ENCODE measurements at regions not wholly inside any gene's neighbourhood (a gene's known extent, or its start where the extent isn't known, plus 50 kb on each side); places are given as distances from the start of the nearest gene placed in this dataset.

DNA sequence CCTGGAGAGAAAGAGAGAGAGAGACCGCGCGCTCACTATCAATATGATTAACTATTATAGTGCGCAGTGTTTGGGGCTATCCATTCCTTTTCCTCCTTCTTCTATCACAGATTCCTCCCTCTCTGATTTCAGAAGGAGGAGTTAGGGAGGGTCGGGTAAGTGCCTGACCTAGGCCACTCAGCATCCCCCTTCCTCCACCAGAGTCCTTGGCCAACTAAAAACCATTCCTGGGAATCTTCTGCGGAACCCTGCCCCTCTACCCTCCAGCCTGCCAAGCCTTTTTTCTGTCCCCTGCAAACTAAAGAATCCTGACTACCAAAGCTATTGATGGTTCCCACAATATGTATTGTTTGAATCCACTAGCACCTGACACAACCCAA lies 256.2 kb upstream of the NFE2L3 start:
- no peak for DNase-seq

DNA sequence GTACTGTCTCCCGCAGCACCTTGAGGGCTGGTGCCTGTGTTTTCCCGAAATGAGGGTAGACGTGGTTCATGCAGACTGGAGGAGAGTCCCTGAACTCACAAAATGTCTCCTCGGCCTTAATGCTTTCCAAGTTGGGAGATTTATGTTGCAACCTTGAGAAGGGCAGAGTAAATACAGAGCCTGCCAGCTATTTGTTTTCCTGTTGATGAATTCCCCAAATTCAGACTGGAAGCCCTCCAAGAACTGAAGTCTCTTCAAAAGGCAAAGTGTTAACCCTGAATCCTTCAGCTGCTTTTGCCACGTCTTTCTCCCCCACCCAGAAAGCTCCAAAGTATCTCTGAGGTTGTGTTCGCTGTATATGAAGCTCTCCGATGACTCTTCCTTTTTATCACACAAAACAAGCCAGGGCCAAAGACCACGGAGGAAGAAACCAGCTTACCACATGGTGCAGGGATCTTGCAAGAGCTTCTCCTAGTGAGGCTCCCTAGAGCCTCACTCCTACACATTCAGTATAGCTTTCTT lies 254.7 kb upstream of the NFE2L3 start:
- no peak for DNase-seq

DNA sequence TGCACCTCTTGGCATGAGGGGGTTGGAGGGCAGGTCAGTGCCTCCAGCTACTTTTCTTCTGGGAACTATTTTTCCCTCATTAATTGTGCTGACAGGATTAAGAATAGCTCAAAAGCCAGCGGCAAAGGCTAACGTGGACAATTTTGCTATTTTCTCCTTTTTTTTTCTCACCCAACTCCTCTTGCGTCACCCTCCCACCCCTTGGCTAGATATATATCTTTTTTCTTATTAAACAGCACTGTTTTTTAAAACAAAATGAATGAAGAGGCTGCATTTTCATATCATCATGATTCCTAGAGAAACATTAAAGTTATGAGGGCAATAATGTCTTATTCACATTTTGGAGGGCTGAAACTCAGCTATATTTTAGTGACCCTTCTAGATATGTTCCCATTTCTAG lies 251.8 kb upstream of the NFE2L3 start:
- DNase-seq = no peak

DNA sequence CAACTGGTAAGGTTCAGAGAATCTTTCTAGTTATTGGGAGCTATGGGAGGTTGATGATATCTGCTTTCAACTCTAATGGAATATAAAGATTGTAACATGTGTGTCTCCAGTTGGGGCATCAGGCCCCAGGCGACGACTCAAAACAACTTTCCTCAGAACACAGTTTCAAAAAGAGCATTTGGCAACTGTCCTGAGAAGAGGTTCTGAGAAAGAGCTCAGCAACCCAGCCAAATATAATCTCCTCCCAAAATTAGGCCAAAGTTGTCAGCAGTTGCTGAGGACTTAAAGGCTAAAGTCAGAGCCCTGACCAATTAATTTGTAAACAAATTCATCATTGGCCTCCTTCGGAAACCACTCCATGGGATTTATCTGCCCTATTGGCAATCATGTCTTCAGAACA lies 251.1 kb upstream of the NFE2L3 start:
- DNase-seq = no peak

DNA sequence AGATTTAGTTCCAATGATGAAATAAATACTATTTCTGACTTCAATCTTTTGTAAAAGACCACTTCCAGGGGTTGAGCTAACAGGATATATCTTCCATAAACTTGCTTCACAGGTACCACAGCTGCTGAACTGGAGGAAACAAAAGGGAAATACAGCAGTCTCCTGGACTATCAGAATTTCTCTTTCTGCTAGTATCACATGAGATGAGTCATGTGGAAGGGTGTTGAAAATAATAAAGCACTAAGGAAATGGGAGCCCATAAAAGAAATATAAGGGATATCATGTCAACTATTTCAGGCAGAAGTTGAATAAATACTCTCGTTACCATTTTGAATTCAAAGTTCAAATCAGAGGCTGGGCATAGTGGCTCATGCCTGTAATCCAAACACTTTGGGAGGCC lies 250.3 kb upstream of the NFE2L3 start:
- DNase-seq = no peak

DNA sequence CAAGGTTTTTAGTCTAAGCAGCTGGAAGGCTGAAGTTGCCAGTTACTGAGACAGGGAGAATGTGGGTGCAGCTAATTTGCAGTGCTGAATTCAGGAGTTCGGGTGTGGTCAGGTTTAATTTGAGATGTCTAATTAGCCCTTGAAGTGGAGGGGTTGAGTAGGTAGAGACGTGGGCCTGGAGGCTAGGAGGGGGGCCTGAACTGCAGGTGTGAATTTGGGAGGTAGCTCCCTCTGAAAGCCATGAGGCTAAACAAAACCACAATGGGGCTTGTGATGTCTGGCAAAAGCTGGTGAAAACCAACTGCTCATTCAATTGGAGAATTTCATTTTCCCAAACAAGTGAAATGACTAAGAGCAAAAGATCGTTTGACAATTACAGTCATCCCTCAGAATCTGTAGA lies 246.0 kb upstream of the NFE2L3 start:
- DNase-seq = no peak

DNA sequence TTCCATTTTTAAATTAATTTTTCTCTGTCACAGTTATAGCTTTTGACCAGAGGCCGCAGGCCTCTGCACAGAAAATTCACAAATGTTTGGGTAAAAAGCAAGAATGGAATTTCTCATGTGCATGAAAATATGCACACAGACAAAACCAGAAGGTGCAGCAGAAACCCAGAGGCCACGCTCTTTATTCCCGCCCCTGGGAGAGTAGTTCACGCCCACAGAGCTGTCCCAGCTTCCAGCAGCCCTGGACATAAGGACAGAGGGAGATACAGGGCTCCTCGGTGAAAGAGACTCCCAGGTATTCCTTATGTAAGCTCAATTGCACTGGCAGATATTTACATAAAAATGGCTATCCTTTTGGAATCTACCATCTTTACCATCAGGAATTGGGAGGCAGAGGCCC lies 245.2 kb upstream of the NFE2L3 start:
- DNase-seq = no peak

DNA sequence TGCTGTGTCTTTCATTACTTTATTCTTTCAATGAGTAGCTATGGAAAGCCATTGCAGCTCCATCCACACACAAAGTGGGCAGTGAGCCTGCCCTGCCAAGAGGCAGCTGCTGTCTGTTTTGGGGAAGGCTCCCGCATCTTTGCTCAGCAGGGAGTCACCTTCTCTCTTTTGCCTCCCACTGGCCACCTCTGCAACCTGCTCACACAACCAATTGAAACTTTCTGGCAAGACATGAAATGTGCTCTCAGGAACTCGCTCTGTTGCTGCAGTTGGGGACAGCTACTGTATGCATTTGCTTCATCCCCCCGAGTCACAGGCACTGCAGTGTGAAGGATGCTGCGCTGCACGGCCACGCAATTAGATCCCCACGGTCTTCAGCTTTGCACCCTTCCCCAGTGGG lies 244.8 kb upstream of the NFE2L3 start:
- peak in 1 of 2 experiments; percentile 6 for DNase-seq

DNA sequence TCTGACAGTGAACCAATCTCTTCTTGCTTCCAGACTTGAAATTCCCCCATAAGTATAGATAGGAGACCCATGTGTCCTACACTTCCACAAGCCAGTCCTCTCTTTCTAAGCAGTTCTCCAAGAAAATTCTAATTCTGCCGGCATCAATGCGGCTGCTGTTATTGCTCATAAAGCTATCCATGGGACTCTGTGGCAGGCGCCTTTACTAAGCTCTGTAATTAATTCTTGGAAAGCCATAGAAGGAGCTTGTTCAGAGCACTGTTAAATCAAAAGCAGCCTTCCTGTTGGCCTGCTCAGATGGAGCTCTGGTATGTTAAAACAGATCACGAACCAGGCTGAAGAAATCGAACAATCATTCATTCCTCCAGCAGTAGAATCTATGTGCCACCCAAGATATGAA lies 244.3 kb upstream of the NFE2L3 start:
- no peak for DNase-seq

DNA sequence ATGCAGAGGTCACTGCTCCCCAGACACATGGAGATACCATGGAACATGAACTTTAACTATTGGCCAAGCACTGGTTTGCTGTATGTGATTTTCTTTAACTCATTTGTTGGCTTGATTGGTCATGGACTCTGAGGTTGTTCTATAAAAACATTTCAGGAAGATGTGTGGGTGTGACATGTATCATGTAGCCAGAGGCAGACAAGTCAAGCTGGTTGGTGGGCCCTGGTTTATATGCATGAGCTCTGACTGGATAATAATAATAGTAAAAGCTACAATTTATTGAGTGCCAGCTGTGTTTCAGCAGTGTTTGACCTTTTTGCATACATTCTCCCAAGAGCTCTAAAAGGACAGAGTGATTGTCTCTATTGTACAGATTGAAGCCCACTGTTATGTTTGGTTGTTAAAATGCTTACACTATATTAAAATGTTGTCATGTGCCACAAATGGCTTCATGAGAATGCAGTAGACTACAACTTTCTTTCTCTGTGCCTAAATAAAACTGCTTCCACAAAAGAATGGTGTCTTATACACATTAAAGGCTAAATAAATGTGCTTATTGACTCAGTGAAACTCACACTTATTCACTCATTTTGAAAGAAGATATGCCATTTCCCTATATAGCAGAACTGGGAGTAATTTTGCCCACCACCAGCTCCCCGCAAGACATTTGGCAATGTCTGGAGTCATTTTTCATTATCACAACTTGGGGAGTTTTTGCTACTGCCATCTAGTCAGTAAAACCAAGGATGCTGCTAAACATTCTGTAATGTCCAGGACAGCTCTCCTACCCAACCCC lies 243.6 kb upstream of the NFE2L3 start:
- DNase-seq = no peak

DNA sequence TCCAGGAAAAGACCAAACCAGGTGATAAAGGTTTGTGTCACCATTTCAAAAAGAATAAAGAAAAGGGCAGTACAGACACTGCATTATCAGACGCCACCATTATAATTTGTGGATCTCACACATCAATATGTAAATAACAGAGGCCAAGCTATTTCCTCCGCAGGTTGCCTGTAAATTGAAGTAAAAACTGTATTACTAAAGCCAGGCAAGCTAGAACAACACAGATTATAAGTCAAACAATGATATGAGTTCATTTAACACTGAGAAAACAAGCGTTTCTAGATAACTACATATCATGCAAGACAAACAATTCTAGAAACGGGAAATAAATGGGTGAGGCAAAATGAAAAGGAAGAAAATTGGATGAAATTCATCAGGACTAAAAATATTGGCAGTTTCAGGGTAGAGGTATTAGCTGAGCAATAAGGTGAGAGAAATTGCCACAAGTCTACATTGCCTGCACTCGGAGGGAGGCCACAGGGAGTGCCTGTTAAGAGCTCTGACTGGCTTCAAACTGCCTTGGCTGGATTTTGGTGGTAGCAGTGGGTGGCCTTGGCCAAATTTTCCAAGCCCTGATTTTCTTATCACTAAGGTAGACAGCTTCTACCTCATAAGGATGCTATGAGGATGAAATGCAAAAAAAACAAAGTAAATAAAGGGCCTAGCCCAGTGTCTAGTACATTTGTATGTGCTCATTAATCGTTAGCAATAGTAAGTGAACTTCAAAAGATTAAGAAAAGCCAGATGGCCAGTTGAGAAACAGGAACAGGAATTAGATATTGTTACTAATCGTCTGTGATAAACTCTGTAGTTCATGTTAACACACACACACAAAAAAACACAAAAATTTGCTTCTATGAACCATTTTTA lies 240.0 kb upstream of the NFE2L3 start:
- peak; percentile 62 to 89 for DNase-seq

DNA sequence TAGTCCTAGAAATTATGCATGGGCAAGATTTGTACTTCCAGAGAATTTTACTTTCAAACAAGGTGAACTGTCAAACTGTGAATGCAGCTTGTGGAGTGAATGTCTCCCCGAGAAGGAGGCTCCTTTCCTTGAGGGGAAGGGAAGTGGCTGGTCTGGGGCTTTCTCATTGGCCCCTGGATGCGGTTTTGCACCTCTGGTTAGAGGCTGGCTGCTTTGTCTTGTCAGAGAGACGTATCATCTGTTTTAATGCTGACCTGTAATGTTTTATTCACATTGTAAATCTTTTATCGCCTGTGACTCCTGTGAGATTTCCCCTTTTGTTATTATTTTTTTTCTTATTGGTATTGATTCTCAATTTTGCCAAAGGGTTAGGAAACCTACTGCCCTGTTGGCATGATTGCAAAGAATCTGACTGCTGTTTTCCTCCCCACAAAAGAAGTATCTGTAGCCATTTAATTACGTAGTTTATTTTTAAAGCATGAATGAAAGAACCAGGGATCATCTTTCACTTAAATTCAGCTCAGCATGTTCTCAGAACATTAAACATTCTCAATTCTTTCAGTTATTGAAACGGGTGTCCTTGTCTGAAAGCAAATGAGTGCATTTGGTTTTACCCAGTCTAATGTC lies 238.3 kb upstream of the NFE2L3 start:
- peak; percentile 34 to 80 for DNase-seq

DNA sequence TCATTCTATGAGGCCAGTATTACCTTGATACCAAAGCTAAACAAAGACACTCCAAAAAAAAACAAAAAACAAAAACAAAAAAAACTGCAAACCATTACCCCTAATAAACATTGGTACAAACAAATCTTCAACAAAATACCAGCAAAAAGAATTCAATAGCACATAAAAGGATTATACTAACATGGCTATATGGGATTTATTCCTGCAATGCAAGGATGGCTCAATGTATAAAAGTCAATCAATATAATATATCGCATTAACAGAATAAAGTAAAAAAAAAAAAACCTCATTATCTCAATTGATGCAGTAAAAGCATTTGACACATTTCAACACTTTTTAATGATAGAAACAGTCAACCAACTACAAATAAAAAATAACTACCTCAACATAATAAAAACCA lies 233.3 kb upstream of the NFE2L3 start:
- no peak for DNase-seq

DNA sequence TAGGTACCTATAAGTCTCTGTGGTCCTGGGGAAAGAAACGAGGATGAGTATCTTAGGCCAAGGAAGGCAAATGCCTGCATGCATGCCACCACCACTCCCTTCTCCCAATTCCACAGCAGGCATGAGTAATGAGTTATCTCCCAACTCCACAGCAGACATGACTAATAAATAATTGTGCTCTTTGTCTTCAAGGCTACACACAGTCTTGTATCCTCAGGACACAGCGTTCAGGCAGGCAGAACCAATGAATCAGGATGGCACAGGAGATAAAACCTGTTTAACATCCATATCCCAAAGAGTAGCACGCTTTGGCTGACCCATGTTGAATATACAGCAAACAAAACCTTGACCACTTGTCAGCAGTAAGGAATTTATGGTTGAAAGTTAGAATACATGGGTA lies 229.7 kb upstream of the NFE2L3 start:
- no peak for DNase-seq

DNA sequence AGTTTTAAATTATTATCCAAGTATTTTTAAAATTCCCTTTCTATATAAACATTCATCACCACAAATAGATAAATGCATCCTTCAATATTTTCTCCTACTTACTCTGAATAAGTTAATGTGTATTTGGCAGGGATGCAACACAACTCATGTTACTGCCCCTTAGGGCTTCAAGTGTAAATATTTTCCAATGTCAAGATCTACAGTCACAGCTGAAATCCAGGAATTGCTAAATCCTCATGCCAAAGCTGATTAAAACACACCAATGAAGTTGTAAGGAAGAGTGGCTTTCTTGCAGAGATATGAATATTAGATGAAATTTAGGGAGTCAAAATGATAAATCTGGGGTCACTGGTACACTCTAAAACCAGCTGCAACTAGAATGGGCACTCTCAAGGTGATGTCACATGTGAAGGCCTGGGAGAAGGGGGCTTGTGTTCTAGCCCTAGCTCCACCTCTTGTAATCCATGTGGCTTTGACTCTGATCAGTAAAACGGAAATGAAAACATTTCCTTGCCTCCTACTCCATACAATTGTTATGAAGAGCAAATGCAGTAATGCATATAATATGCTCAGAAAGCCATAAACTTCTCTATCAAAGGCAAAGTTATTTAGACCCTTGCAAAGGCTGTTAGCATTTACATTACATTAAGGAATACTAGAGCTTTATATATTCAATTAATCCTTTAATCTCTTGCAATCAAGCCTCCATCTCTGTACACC lies 228.1 kb upstream of the NFE2L3 start:
- no peak for DNase-seq

DNA sequence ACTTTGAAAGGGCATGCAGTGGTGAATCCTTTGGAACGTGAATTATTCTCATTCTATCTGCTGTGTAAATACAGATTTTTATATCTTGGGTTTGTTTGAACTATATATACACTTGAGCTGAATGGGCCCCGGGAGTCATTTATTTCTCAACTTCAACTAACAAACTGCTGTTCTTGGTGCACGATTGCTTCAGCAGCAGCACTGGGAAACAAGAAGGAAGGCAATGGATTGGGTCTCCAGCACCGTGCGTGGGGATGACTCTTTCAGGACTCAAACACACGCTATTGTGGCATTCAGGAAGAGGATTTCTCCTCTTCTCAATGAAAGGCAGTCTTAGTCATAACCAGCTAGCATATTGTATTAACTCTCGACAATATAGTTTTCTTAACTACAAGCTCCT lies 226.0 kb upstream of the NFE2L3 start:
- DNase-seq = no peak

DNA sequence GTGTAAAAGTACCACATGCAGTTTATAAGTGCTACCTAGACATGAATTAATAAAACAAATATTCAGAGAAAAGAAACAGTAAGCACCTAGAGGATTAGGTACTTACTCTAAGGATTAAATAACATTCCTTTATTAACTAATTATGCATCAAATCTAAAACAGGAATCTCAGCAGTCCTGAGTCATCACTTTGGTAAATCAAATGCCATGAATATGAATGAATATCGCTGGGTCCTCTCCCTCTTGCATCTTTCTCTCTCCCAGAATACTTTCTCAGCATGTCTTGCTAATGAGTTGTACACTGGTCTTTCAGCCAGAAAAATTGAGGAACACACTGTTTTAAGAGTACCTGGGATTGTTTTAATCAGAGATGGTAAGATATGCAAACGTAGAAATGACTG lies 225.5 kb upstream of the NFE2L3 start:
- DNase-seq = no peak

DNA sequence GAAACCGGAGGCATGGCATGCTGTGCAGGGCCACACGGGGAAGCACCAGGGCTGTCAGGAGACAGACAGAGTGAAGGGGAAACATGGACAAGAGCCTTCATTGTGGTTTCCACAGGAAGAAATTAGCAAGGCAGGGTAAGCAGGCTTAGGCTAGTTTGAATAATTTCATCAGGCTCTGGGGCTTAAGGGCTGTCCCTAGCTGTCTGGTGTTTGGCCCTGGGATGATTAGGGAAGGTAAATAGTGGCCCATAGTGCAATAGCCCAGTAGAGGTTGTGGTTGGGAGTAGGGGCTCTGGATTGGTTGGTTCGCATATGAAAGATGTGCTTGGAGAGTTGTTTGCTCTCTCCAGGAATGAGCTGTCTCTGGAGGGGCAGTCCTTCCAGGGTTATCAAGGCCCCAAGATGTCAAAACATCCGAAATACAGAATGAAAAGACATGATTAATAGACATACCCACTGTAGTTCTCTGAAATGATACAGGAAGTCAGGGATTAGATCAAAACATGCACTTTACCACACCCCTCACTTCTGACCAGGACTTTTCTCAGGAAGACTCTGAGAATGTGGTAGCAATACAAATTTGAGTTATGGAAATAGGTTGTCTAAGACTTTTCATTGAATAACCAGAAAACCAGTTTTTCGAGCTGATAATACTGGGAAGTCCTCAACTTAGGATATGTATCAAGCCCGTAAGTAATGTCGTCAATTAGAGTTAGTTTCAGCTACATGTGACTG lies 224.9 kb upstream of the NFE2L3 start:
- no peak for DNase-seq

DNA sequence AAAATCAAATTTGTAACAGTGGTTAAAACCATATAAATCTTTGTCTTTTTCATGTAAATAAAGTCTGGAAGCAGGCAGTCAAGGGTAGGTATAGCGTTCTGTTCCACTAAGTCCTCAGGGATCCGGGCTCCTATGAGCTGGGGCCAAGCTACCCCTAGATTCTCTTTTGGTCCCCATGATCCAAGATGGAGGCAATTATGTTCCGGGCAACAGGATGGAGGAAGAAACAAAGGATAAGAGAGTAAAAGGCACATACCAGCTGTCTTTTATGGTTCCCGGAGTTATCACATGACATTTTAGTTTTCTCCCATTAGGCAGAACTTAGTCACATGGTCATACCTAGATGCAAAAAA lies 224.4 kb upstream of the NFE2L3 start:
- DNase-seq = no peak

DNA sequence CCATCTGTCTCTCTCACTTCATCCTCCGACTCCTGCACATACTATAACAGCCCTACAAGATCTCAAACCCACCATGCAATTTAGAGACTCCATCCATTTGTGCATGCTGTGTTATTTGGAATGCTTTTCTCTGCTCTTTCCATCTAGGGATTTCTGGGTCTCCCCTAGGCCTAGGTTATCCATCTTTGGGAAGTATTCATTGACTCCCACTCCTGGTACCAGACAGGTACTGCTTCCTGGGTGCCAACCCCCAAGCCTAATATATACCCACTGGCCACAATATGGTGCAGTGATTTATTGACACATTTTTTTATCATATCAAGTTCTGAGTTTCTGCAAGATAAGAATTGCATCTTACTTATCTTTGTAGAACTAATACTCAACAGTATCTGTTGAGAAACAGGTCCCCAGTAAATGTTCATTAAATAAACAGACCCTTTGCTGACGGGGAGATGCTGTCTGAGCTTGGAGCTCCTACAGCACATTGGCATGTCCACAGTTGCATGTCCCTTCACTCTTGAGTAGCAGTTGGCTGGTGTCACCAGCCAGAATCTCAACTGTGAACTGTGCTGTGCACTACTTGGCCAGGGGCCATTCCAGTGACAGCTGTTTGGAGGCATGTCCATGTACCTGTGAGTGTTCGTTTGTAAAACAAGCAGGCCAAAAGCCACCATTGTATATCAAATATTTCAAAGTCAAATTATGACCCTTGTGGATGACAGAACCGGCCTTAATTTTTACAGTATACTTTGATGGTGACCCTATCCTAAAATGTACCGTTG lies 223.3 kb upstream of the NFE2L3 start:
- no peak for DNase-seq

DNA sequence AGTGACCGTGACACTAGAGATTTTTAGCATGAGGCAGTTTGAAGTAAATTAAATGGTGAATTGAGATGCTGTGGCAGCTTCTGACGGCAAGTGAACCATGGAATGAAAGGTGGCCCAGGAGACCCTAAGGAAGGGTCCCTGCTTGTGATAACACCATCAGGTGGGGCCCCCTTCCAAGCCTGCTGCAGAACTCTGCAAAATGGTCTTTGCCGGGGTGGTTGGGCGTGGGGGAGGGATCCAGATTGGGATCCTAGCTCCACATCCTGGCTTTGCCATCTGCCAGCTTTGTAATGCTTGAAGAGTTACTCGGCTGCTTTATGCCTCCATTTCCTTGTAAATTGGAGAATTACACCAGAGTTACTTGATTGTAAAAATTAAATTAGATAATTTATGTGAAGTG lies 222.6 kb upstream of the NFE2L3 start:
- DNase-seq = no peak

Measured in NCI-H2081 (cell line).